ENCODE measurements at regions not wholly inside any gene's neighbourhood (a gene's known extent, or its start where the extent isn't known, plus 50 kb on each side); places are given as distances from the start of the nearest gene placed in this dataset.

DNA sequence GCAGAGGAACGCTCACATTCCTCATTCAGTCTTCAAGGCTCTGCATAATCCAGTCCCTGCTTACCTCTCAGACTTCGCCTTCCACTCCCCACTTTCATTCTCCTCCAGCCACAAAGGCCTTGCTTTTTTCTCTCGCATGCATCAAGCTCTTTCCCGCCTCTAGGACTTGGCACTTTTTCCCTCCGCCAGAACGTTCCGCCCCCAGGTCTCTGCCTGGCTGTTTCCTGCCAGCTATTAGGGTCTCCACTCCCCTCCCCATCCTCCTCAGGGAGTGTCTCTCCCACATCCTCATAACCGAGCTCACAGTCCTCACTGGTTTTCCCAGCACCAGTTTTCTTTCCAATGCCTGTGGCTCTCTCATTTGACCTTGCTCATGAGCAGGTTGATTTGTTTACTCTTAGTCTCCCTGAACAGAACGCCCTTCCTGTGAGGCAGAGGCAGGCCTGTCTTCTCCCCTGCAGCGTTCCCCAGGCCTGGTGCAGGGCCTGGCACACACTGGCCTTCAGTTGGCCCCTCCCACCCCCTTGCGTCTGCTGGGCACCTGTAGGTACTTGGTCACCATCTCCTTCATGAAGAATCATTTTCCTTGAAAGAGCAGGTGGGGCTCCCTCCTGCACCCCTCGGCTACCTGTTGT lies 75.2 kb downstream of the RTL6 start:
- Histone ChIP-seq H3K27me3 (ENCODE audit: control insufficient read depth, insufficient read depth, low read length) (no peaks in the 10 kb centered on the region), H3K4me1 (ENCODE audit: control insufficient read depth, insufficient read depth, low read length) (no peaks in the 10 kb centered on the region), H3K9me3 (ENCODE audit: control insufficient read depth, insufficient read depth, low read length) (no peaks in the 10 kb centered on the region), H3K4me3 (ENCODE audit: low read length) (no peak overlapping the region), H3K36me3 (ENCODE audit: control insufficient read depth, insufficient read depth, low read length) (no peaks in the 10 kb centered on the region), H3K27ac (ENCODE audit: low read length) (no peak overlapping the region)
- no CpG with 5 or more reads among the region's 12 CpGs for WGBS (ENCODE audit: insufficient coverage, insufficient read length)
- DNase-seq (ENCODE audit: low read depth, low spot score): no peak

GRCh38 chr22:44419429-44419828 lies 78.6 kb downstream of the RTL6 start:
- no peaks in the 10 kb centered on the region for H3K9me3 ChIP-seq (ENCODE audit: control insufficient read depth, insufficient read depth, low read length)
- DNase-seq (ENCODE audit: low read depth, low spot score): no peak
- no peaks in the 10 kb centered on the region for H3K4me1 ChIP-seq (ENCODE audit: control insufficient read depth, insufficient read depth, low read length)
- WGBS (ENCODE audit: insufficient coverage, insufficient read length): no CpG with 5 or more reads among the region's 1 CpG
- H3K27ac ChIP-seq (ENCODE audit: low read length): no peak overlapping the region
- no peaks in the 10 kb centered on the region for H3K36me3 ChIP-seq (ENCODE audit: control insufficient read depth, insufficient read depth, low read length)
- H3K4me3 ChIP-seq (ENCODE audit: low read length): no peak overlapping the region
- H3K27me3 ChIP-seq (ENCODE audit: control insufficient read depth, insufficient read depth, low read length): no peaks in the 10 kb centered on the region

DNA sequence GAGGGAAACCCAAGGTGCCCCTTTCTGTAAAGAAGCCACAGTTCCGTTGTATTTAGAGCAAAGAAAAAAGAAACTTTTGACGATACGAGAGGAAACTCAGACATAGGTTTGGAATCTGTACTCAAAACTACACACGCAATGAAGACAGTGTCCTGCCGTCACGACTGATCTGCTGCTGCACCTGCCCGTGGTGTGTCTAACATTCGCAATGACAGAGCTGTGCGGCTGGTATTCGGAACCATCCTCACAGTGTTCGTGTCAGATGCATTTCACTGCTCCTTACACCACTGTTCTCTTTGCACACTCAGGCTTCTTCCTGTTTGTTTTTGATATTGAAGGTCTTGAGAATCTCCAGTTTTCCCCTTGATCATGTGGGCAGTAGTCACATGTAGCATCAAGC lies 84.8 kb downstream of the RTL6 start:
- Histone ChIP-seq H3K4me3 (ENCODE audit: low read length) (no peak overlapping the region), H3K4me1 (ENCODE audit: control insufficient read depth, insufficient read depth, low read length) (no peaks in the 10 kb centered on the region), H3K27ac (ENCODE audit: low read length) (no peak overlapping the region), H3K27me3 (ENCODE audit: control insufficient read depth, insufficient read depth, low read length) (no peaks in the 10 kb centered on the region), H3K36me3 (ENCODE audit: control insufficient read depth, insufficient read depth, low read length) (no peaks in the 10 kb centered on the region), H3K9me3 (ENCODE audit: control insufficient read depth, insufficient read depth, low read length) (no peaks in the 10 kb centered on the region)
- no CpG with 5 or more reads among the region's 11 CpGs for WGBS (ENCODE audit: insufficient coverage, insufficient read length)
- DNase-seq (ENCODE audit: low read depth, low spot score): no peak

- Histone ChIP-seq H3K27ac (ENCODE audit: low read length) (no peak overlapping the region), H3K4me3 (ENCODE audit: low read length) (no peak overlapping the region), H3K36me3 (ENCODE audit: control insufficient read depth, insufficient read depth, low read length) (no peaks in the 10 kb centered on the region), H3K9me3 (ENCODE audit: control insufficient read depth, insufficient read depth, low read length) (no peaks in the 10 kb centered on the region), H3K27me3 (ENCODE audit: control insufficient read depth, insufficient read depth, low read length) (no peaks in the 10 kb centered on the region), H3K4me1 (ENCODE audit: control insufficient read depth, insufficient read depth, low read length) (0 out of 2 replicates have a peak, but pooled peaks cover 1% of the 10 kb centered on the region)
- WGBS (ENCODE audit: insufficient coverage, insufficient read length): no CpG with 5 or more reads among the region's 19 CpGs
- no peak for DNase-seq (ENCODE audit: low read depth, low spot score)
Observed at GRCh38 chr22:44412136-44412731, 85.8 kb downstream of the RTL6 start.

DNA sequence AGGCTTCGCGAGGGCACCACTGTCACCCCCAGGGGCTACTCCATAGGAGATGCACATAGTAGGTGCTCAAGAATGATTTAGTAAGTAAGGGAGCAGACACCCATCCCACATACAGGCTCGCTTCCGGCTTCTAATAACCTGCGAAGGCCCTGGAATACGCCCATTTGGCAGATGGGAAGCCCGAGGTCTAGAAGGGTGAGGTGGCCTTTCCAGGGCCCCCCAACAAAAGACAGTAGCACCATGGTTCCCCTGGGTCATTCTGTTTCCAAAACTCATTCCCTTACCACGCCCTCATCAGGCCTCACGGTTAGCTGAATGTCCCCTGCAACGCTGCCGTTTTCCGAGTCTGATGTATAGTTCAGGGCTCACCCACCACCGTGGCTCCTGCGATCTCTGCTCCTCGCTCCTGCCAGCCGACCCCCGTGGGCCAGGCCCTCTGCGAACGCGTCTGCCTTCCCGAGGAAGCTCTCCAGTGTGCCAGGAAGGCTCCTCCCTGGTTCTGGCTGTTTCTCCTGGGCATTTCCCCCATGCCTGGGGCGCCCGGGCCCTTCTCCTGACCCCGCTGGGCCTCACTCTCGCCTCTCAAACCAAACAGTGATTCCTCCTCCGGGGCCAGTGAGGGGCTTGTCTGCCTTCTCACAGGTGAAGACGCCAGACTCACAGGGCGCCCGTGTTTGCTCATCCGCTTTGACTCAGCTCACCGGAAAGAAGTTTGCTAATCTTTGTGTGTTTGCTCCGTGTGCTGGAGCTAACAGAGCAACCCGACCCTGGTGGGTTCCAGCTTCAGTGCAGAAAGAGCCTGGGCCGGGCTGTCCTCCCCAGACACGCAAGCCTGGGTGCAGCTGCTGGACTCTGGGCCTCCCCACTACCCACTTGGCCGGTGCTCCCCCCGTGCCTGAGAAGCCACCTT lies 86.6 kb downstream of the RTL6 start:
- no peak overlapping the region for H3K27ac ChIP-seq (ENCODE audit: low read length)

DNA sequence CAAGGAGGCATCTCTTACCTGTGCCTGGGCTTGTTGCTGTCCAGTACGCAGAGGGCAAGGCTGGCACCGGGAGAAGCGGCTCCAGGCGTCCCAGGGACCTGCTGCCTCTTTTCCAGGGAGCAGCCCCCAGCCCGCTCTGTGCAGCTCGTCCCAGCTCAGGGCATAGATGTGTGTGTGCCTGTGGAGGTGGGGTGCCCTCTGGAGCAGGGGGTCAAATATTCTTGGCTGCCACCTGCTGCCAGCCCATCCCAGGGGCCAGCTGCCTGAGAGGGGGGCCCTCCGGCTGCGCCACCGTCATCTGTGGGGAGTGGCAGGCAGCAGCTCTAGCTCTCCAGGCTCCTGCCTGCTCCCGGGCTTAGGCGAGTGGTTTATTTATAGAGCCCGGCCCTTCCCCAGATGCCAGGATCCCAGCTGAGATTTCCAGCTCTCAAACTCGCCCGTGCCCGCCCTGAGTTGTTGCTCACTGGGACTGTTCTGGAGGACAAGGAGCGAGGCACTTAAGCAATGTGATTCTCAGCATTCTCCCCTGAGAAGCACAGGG lies 87.5 kb downstream of the RTL6 start:
- DNase-seq (ENCODE audit: low read depth, low spot score): no peak
- no CpG with 5 or more reads among the region's 16 CpGs for WGBS (ENCODE audit: insufficient coverage, insufficient read length)
- no peaks in the 10 kb centered on the region for H3K36me3 ChIP-seq (ENCODE audit: control insufficient read depth, insufficient read depth, low read length)
- H3K4me1 ChIP-seq (ENCODE audit: control insufficient read depth, insufficient read depth, low read length): peaks cover 6% of the 10 kb centered on the region; the same call in 1 of the 2 replicates
- no peaks in the 10 kb centered on the region for H3K27me3 ChIP-seq (ENCODE audit: control insufficient read depth, insufficient read depth, low read length)
- no peaks in the 10 kb centered on the region for H3K9me3 ChIP-seq (ENCODE audit: control insufficient read depth, insufficient read depth, low read length)
- no peak overlapping the region for H3K4me3 ChIP-seq (ENCODE audit: low read length)
- H3K27ac ChIP-seq (ENCODE audit: low read length): no peak overlapping the region

More for the DNA sequence above, 86.6 kb downstream of the RTL6 start:
- no CpG with 5 or more reads among the region's 37 CpGs for WGBS (ENCODE audit: insufficient coverage, insufficient read length)
- H3K27me3 ChIP-seq (ENCODE audit: control insufficient read depth, insufficient read depth, low read length): no peaks in the 10 kb centered on the region
- peaks cover 6% of the 10 kb centered on the region; the same call in 1 of the 2 replicates for H3K4me1 ChIP-seq (ENCODE audit: control insufficient read depth, insufficient read depth, low read length)
- no peak for DNase-seq (ENCODE audit: low read depth, low spot score)
- no peaks in the 10 kb centered on the region for H3K9me3 ChIP-seq (ENCODE audit: control insufficient read depth, insufficient read depth, low read length)
- H3K36me3 ChIP-seq (ENCODE audit: control insufficient read depth, insufficient read depth, low read length): no peaks in the 10 kb centered on the region
- no peak overlapping the region; the same call in 1 of the 2 replicates for H3K4me3 ChIP-seq (ENCODE audit: low read length)

DNA sequence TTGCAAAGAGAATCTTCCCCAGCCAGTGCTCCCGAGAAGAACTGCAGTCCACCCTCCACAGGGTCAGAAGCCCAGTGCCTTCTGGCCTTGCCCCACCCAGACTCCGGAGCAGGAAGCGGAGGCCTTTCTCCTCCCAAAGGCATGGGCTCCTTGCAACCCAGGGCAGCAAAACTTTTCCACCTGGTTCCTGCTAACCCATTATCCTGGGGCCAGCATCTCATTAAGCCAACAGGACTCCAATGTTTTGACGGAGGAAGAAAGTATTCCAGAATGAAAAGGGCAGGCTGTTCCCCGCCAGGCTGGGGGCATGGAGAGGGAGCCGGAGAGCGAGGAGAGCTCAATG lies 88.1 kb downstream of the RTL6 start:
- no peaks in the 10 kb centered on the region for H3K27me3 ChIP-seq (ENCODE audit: control insufficient read depth, insufficient read depth, low read length)
- H3K36me3 ChIP-seq (ENCODE audit: control insufficient read depth, insufficient read depth, low read length): no peaks in the 10 kb centered on the region
- no CpG with 5 or more reads among the region's 7 CpGs for WGBS (ENCODE audit: insufficient coverage, insufficient read length)
- no peaks in the 10 kb centered on the region for H3K9me3 ChIP-seq (ENCODE audit: control insufficient read depth, insufficient read depth, low read length)
- H3K27ac ChIP-seq (ENCODE audit: low read length): no peak overlapping the region
- no peak for DNase-seq (ENCODE audit: low read depth, low spot score)
- no peak overlapping the region for H3K4me3 ChIP-seq (ENCODE audit: low read length)
- H3K4me1 ChIP-seq (ENCODE audit: control insufficient read depth, insufficient read depth, low read length): peaks cover 6% of the 10 kb centered on the region; the same call in 1 of the 2 replicates

DNA sequence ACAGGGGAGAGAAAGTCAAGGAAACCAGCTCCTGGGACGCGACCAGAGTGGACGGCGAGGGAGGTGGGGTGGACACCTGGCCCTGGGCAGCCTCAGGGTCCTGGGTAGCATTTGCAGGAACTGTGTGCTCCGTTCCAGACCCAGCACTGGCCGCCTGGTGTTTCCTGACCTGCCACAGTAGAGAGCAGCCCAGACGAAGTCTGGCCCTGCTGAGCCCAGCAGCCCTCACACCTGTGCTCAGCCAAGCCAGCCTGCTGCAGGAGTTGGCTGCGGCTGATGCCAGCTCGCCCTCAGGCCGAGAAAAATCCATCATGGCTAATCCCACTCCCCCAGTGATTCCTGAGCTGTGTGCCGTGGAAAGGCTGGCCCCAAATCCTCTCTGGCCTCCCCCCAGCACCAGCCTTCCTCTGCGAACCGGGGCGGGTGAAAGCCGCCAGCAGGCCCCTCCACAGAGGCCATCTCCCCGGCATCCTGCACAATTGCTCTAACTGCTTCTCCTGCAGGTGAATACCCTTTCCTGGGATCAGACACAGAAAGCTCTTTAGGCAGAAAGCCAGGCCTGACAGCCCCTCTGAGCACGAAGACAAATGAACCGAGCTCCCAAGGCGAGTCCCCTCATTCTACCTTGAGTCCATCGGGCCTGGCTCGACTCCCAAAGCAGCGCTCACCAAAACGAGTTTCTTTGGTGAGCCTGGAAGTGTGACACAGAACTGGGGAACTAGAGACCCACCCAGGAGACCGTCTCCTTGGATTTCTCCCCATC lies 88.6 kb downstream of the RTL6 start:
- Histone ChIP-seq H3K27me3 (ENCODE audit: control insufficient read depth, insufficient read depth, low read length) (no peaks in the 10 kb centered on the region), H3K4me1 (ENCODE audit: control insufficient read depth, insufficient read depth, low read length) (peaks cover 6% of the 10 kb centered on the region; the same call in 1 of the 2 replicates), H3K27ac (ENCODE audit: low read length) (no peak overlapping the region), H3K9me3 (ENCODE audit: control insufficient read depth, insufficient read depth, low read length) (no peaks in the 10 kb centered on the region), H3K4me3 (ENCODE audit: low read length) (no peak overlapping the region), H3K36me3 (ENCODE audit: control insufficient read depth, insufficient read depth, low read length) (no peaks in the 10 kb centered on the region)
- no peak for DNase-seq (ENCODE audit: low read depth, low spot score)
- WGBS (ENCODE audit: insufficient coverage, insufficient read length): no CpG with 5 or more reads among the region's 24 CpGs

- Histone ChIP-seq H3K4me1 (ENCODE audit: control insufficient read depth, insufficient read depth, low read length) (peaks cover 6% of the 10 kb centered on the region), H3K9me3 (ENCODE audit: control insufficient read depth, insufficient read depth, low read length) (no peaks in the 10 kb centered on the region), H3K27ac (ENCODE audit: low read length) (no peak overlapping the region), H3K27me3 (ENCODE audit: control insufficient read depth, insufficient read depth, low read length) (no peaks in the 10 kb centered on the region), H3K36me3 (ENCODE audit: control insufficient read depth, insufficient read depth, low read length) (no peaks in the 10 kb centered on the region), H3K4me3 (ENCODE audit: low read length) (no peak overlapping the region)
- no CpG with 5 or more reads among the region's 7 CpGs for WGBS (ENCODE audit: insufficient coverage, insufficient read length)
- no peak for DNase-seq (ENCODE audit: low read depth, low spot score)
Observed at GRCh38 chr22:44408829-44409192, 89.2 kb downstream of the RTL6 start.
